ENCODE measurements at regions not wholly inside any gene's neighbourhood (a gene's known extent, or its start where the extent isn't known, plus 50 kb on each side); places are given as distances from the start of the nearest gene placed in this dataset.

DNA sequence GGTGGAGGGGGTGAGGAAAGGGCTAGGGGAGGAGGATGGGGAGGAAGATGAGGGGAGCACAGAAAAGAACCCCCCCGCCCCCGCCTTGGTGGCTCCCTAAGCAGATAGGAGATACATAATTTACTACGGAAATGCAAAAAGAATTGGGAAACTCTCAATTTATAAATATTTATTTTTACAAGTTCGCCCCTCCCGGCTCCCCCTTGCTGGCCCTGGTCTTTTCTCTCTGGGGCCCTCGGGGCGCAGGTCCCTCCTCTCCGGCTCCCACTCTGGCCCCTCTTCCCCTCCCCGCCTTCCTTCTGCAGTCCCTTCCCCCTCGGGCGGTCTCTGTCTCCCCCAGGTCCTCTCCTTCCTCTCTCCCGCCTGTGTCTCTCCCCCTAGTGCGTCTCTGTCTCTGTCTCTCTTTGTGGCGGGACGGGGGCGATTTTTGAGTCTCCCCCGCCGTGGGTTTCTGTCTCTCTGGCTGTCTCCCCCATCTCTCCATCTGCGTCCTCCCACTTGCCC, 173.6 kb upstream of the IER5L start:
- Mint-ChIP-seq H3K27me3 (ENCODE audit: insufficient read depth, unreplicated experiment) (no peaks in the 10 kb centered on the region), H3K27ac (ENCODE audit: low read depth, unreplicated experiment) (no peak overlapping the region), H3K36me3 (ENCODE audit: insufficient read depth, unreplicated experiment) (no peaks in the 10 kb centered on the region), H3K4me1 (ENCODE audit: insufficient read depth, unreplicated experiment) (peaks cover 5% of the 10 kb centered on the region), H3K4me3 (ENCODE audit: unreplicated experiment) (no peak overlapping the region), H3K9me3 (ENCODE audit: unreplicated experiment) (no peaks in the 10 kb centered on the region)
- intact Hi-C loops (cut with micrococcal nuclease) = no loop called here
- DNase-seq (ENCODE audit: unreplicated experiment) = no peak
- POLR2A ChIA-PET = no interaction called here
- no TSS peak for BruUV-seq (replicated peaks)
- CTCF ChIA-PET = no interaction called here
- TF ChIP-seq, protein P1, sequence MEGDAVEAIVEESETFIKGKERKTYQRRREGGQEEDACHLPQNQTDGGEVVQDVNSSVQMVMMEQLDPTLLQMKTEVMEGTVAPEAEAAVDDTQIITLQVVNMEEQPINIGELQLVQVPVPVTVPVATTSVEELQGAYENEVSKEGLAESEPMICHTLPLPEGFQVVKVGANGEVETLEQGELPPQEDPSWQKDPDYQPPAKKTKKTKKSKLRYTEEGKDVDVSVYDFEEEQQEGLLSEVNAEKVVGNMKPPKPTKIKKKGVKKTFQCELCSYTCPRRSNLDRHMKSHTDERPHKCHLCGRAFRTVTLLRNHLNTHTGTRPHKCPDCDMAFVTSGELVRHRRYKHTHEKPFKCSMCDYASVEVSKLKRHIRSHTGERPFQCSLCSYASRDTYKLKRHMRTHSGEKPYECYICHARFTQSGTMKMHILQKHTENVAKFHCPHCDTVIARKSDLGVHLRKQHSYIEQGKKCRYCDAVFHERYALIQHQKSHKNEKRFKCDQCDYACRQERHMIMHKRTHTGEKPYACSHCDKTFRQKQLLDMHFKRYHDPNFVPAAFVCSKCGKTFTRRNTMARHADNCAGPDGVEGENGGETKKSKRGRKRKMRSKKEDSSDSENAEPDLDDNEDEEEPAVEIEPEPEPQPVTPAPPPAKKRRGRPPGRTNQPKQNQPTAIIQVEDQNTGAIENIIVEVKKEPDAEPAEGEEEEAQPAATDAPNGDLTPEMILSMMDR (IDR thresholded peaks at IDR 0.05; ENCODE audit: unreplicated experiment) = no peak

DNA sequence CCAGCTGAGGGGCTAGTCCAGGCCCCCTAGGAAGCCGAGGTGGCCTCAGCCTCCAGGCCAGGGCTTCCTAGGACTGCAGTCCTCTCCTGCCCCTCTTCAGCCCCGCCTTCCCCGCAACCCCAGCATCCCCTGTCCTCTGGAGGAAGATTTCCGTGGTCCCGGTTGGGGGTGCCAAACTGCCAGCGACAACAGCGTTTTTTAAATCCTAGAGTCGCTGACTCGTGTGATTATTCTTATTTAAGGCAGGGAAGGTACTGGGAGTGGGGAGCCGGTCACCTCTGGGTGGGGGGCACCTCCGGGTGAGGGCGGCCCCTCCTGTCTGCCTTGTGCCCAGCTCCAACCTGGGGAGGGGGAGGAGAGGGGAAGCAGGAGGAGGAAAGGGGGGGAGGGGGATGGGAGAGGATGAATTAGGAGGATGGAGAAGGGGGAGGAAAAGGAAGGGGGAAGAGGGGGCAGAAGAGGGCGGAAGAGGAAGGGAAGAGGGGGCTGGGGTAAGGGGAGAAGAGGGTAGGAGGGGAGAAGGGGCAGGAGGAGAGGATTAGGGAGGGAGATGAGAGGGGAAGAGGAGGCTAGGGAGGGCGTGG, 173.1 kb upstream of the IER5L start:
- H3K36me3 Mint-ChIP-seq (ENCODE audit: insufficient read depth, unreplicated experiment) = no peaks in the 10 kb centered on the region
- POLR2A ChIA-PET = no interaction called here
- no peak overlapping the region for H3K4me3 Mint-ChIP-seq (ENCODE audit: unreplicated experiment)
- no peak overlapping the region for H3K27ac Mint-ChIP-seq (ENCODE audit: low read depth, unreplicated experiment)
- BruUV-seq (replicated peaks) = no TSS peak
- TF ChIP-seq, protein P1 (IDR thresholded peaks at IDR 0.05; ENCODE audit: unreplicated experiment) = no peak
- H3K9me3 Mint-ChIP-seq (ENCODE audit: unreplicated experiment) = no peaks in the 10 kb centered on the region
- intact Hi-C loops (cut with micrococcal nuclease) = no loop called here
- no peaks in the 10 kb centered on the region for H3K27me3 Mint-ChIP-seq (ENCODE audit: insufficient read depth, unreplicated experiment)
- H3K4me1 Mint-ChIP-seq (ENCODE audit: insufficient read depth, unreplicated experiment) = peaks cover 5% of the 10 kb centered on the region
- CTCF ChIA-PET = no interaction called here
- DNase-seq (ENCODE audit: unreplicated experiment) = no peak

DNA sequence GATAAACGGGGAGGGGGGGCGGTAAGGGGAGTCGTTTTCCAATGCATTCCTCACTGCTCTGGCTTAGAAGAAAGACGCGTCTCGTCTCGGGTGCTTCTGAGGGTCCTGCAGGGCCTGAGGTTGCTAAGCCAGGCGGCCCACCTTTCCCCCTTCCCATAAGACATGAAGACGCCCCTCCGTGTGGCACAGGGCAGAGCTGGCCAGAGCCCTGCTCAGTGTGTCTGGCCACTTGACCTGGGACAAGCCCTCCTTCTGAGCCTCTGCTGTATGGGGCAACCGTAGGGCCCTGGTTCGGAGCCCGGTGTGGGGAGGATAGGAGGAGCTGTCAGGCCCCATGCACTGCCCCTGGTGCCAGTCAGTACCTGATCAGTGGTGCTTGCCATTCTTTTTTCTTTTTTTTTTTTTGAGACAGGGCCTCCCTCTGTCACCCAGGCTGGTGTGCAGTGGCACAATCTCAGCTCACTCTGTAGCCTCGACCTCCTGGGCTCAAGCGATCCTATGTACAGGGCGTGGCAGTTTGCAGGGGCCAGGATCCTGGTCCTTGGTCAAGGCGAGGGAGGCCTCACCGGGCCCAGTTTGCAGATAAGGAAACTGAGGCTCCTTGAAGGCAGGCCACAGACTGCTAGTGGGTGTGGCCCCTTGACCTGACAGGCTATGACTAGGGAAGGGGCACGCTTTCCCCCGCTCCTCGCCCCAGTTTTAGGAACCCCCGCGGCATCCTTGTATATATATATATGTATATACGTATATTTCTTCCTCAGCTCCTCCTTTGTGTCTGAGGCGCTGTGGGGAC, 172.3 kb upstream of the IER5L start:
- Mint-ChIP-seq H3K9me3 (ENCODE audit: unreplicated experiment) (no peaks in the 10 kb centered on the region), H3K36me3 (ENCODE audit: insufficient read depth, unreplicated experiment) (no peaks in the 10 kb centered on the region), H3K4me1 (ENCODE audit: insufficient read depth, unreplicated experiment) (peaks cover 5% of the 10 kb centered on the region), H3K4me3 (ENCODE audit: unreplicated experiment) (no peak overlapping the region), H3K27ac (ENCODE audit: low read depth, unreplicated experiment) (no peak overlapping the region), H3K27me3 (ENCODE audit: insufficient read depth, unreplicated experiment) (no peaks in the 10 kb centered on the region)
- BruUV-seq (replicated peaks) = no TSS peak
- TF ChIP-seq, protein P1 (IDR thresholded peaks at IDR 0.05; ENCODE audit: unreplicated experiment) = no peak
- CTCF ChIA-PET = no interaction called here
- POLR2A ChIA-PET = interaction anchor here (0.9 to 2.1 kb wide), 4 partner anchors 15 to 201 kb away, joined by 3 to 6 read pairs (median 4); no protein-coding TSS in a partner anchor
- no peak for DNase-seq (ENCODE audit: unreplicated experiment)
- intact Hi-C loops (cut with micrococcal nuclease) = no loop called here

DNA sequence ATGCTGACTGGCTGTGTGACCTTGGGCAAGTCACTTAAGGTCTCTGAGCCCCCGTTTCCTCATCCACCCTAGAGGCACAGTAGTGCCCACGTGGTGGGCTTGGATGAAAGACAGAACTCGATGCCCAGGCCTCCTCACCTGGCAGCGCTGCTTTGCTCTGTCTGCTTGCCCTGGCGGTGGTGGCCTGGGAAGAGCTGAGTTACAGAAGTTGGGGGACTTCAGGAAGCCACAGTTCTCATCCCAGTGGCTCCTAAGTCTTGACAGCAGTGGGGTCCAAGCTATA, 171.5 kb upstream of the IER5L start:
- POLR2A ChIA-PET = interaction anchor here (0.9 to 2.1 kb wide), 4 partner anchors 15 to 200 kb away, joined by 3 to 6 read pairs (median 4); no protein-coding TSS in a partner anchor
- Mint-ChIP-seq H3K9me3 (ENCODE audit: unreplicated experiment) (no peaks in the 10 kb centered on the region), H3K27me3 (ENCODE audit: insufficient read depth, unreplicated experiment) (no peaks in the 10 kb centered on the region), H3K4me1 (ENCODE audit: insufficient read depth, unreplicated experiment) (peaks cover 5% of the 10 kb centered on the region), H3K27ac (ENCODE audit: low read depth, unreplicated experiment) (no peak overlapping the region), H3K4me3 (ENCODE audit: unreplicated experiment) (no peak overlapping the region), H3K36me3 (ENCODE audit: insufficient read depth, unreplicated experiment) (peaks cover 6% of the 10 kb centered on the region)
- TF ChIP-seq, protein P1 (IDR thresholded peaks at IDR 0.05; ENCODE audit: unreplicated experiment) = no peak
- no peak for DNase-seq (ENCODE audit: unreplicated experiment)
- intact Hi-C loops (cut with micrococcal nuclease) = no loop called here
- CTCF ChIA-PET = interaction anchor here (0.6 kb wide), 1 partner anchor 98 kb away, joined by 3 read pairs; no protein-coding TSS in a partner anchor
- BruUV-seq (replicated peaks) = no TSS peak

Data from MCF 10A (cell line).